ENCODE measurements at regions not wholly inside any gene's neighbourhood (a gene's known extent, or its start where the extent isn't known, plus 50 kb on each side); places are given as distances from the start of the nearest gene placed in this dataset.

GRCh38 chr2:145198555-145198954 lies 678.6 kb upstream of the ZEB2 start:
- DNase-seq (no peak), ATAC-seq (no peak)
- H3K4me3 ChIP-seq, result no peak overlapping the region
- H3K27me3 ChIP-seq (ENCODE audit: insufficient read depth in 3 of 3, low read length in 2 of 3), result no peaks in the 10 kb centered on the region
- H3K27ac ChIP-seq, result no peak overlapping the region
- H3K4me1 ChIP-seq, result no peaks in the 10 kb centered on the region
- no peak for TF ChIP-seq CTCF (IDR thresholded peaks at IDR 0.05)
- no peaks in the 10 kb centered on the region for H3K9me3 ChIP-seq
- 79 to 90% (median 88%) methylated on average over 2 of the region's 2 CpGs for WGBS, 3 donors
- no peaks in the 10 kb centered on the region for H3K36me3 ChIP-seq (ENCODE audit: insufficient read depth in 1 of 2, low read depth in 1 of 2)
- intact Hi-C loops (cut with DNase I), result no loop called here

GRCh38 chr2:145197944-145198343 lies 678.0 kb upstream of the ZEB2 start:
- Histone ChIP-seq H3K27me3 (ENCODE audit: insufficient read depth in 3 of 3, low read length in 2 of 3) (no peaks in the 10 kb centered on the region), H3K4me3 (no peak overlapping the region), H3K27ac (no peak overlapping the region), H3K9me3 (no peaks in the 10 kb centered on the region), H3K36me3 (ENCODE audit: insufficient read depth in 1 of 2, low read depth in 1 of 2) (no peaks in the 10 kb centered on the region), H3K4me1 (no peaks in the 10 kb centered on the region)
- intact Hi-C loops (cut with DNase I), result no loop called here
- DNase-seq (no peak), ATAC-seq (no peak)
- no peak for TF ChIP-seq CTCF (IDR thresholded peaks at IDR 0.05)
- 97 to 98% (median 97%) methylated on average over 3 of the region's 3 CpGs for WGBS, 3 donors

GRCh38 chr2:145194673-145195072 lies 674.8 kb upstream of the ZEB2 start:
- no peak overlapping the region for H3K4me3 ChIP-seq
- DNase-seq, result no peak
- no peaks in the 10 kb centered on the region for H3K36me3 ChIP-seq (ENCODE audit: insufficient read depth in 1 of 2, low read depth in 1 of 2)
- 49 to 58% (median 55%) methylated on average over 2 of the region's 2 CpGs for WGBS, 3 donors
- H3K27me3 ChIP-seq (ENCODE audit: insufficient read depth in 3 of 3, low read length in 2 of 3), result no peaks in the 10 kb centered on the region
- intact Hi-C loops (cut with DNase I), result no loop called here
- TF ChIP-seq CTCF (IDR thresholded peaks at IDR 0.05), result no peak
- H3K9me3 ChIP-seq, result no peaks in the 10 kb centered on the region
- H3K27ac ChIP-seq, result no peak overlapping the region
- no peaks in the 10 kb centered on the region for H3K4me1 ChIP-seq
- no peak for ATAC-seq

- Histone ChIP-seq H3K36me3 (ENCODE audit: insufficient read depth in 1 of 2, low read depth in 1 of 2) (no peaks in the 10 kb centered on the region), H3K27ac (no peak overlapping the region), H3K4me1 (no peaks in the 10 kb centered on the region), H3K27me3 (ENCODE audit: insufficient read depth in 3 of 3, low read length in 2 of 3) (no peaks in the 10 kb centered on the region), H3K4me3 (no peak overlapping the region), H3K9me3 (no peaks in the 10 kb centered on the region)
- DNase-seq, result no peak
- intact Hi-C loops (cut with DNase I), result no loop called here
- no peak for ATAC-seq
- 86 to 91% (median 90%) methylated on average over 7 of the region's 7 CpGs for WGBS, 3 donors
- no peak for TF ChIP-seq CTCF (IDR thresholded peaks at IDR 0.05)
These were observed 670.2 kb upstream of the ZEB2 start for GRCh38 chr2:145190031-145190703.

- Histone ChIP-seq H3K4me3 (no peak overlapping the region), H3K27me3 (ENCODE audit: insufficient read depth in 3 of 3, low read length in 2 of 3) (no peaks in the 10 kb centered on the region), H3K36me3 (ENCODE audit: insufficient read depth in 1 of 2, low read depth in 1 of 2) (no peaks in the 10 kb centered on the region), H3K9me3 (no peaks in the 10 kb centered on the region), H3K27ac (no peak overlapping the region), H3K4me1 (no peaks in the 10 kb centered on the region)
- no peak for ATAC-seq
- intact Hi-C loops (cut with DNase I), result no loop called here
- 66 to 73% (median 69%) methylated on average over 4 of the region's 4 CpGs for WGBS, 3 donors
- no peak for TF ChIP-seq CTCF (IDR thresholded peaks at IDR 0.05)
- no peak for DNase-seq
These were observed 666.4 kb upstream of the ZEB2 start for GRCh38 chr2:145186303-145186702.

Measured in psoas muscle (tissue), 7 donors.